IMR-90 (cell line): ENCODE measurements at regions not wholly inside any gene's neighbourhood (a gene's known extent, or its start where the extent isn't known, plus 50 kb on each side); places are given as distances from the start of the nearest gene placed in this dataset.

Source experiments
- ATAC-seq: fragments of 200-7000 bp; cut with Tn5 transposase; 2 replicates; pipeline ENCODE4 v1.9.1; 2020; ENCODE audit warnings: low read depth, mild to moderate bottlenecking, moderate library complexity
- BruUV-seq: library from RNA; stranded (reverse); fragments of 400-500 nt; replicated peaks from 2 replicates; lab custom pipeline; 2021; lab: Mats Ljungman, UMichigan
- CTCF ChIA-PET: fragments of 300-600 bp; formaldehyde crosslinking; extraction: SDS; loops from one replicate; lab custom pipeline; 2021; ENCODE audit warnings: antibody characterized with exemption; lab: Yijun Ruan, JAX
- POLR2A ChIA-PET: fragments of 300-600 bp; sonication (Branson Sonifier 250); formaldehyde crosslinking; loops from one replicate; lab custom pipeline; 2022; ENCODE audit warnings: antibody characterized with exemption; ENCODE audit not compliant: unreplicated experiment; lab: Charles Lee
- DNase-seq: peaks from one replicate; pipeline ENCODE4 v3.0.0; 2013
- H2AFZ ChIP-seq: replicated peaks from 2 replicates; pipeline ENCODE3; 2013; ENCODE audit warnings: low read length, mild to moderate bottlenecking; ENCODE audit not compliant: poor library complexity
- H2AK5ac ChIP-seq: 2 replicates; pipeline ENCODE4 v1.6.1; 2013; ENCODE audit warnings: low read depth, low read length, inconsistent platforms
- H2AK9ac ChIP-seq: replicated peaks from 2 replicates; pipeline ENCODE3; 2013; ENCODE audit warnings: mild to moderate bottlenecking, low read depth, low read length, moderate library complexity; ENCODE audit not compliant: poor library complexity
- H2BK120ac ChIP-seq: 2 replicates; pipeline ENCODE4 v1.6.1; 2013; ENCODE audit warnings: low read depth, low read length, inconsistent platforms
- H2BK15ac ChIP-seq: 3 replicates; pipeline ENCODE4 v1.6.1; 2013; ENCODE audit warnings: low read depth, low read length, inconsistent platforms
- H2BK20ac ChIP-seq: 2 replicates; pipeline ENCODE4 v1.6.1; 2013; ENCODE audit warnings: low read depth, mild to moderate bottlenecking, inconsistent platforms, low read length, moderate library complexity
- H2BK5ac ChIP-seq: 2 replicates; pipeline ENCODE4 v1.6.1; 2013; ENCODE audit warnings: mild to moderate bottlenecking, low read depth, low read length, inconsistent platforms; ENCODE audit not compliant: poor library complexity, severe bottlenecking
- H3K14ac ChIP-seq: replicated peaks from 2 replicates; pipeline ENCODE4 v1.6.1; 2013; ENCODE audit warnings: low read depth, low read length, inconsistent platforms
- H3K18ac ChIP-seq: 2 replicates; pipeline ENCODE4 v1.6.1; 2013; ENCODE audit warnings: low read depth, low read length, control low read depth
- H3K23ac ChIP-seq: 2 replicates; pipeline ENCODE4 v1.6.1; 2013; ENCODE audit warnings: low read depth, low read length, inconsistent platforms
- H3K27ac ChIP-seq: 2 replicates; pipeline ENCODE4 v1.5.1; 2013; ENCODE audit warnings: mild to moderate bottlenecking, control low read depth, low read length; ENCODE audit not compliant: insufficient read depth
- H3K27me3 ChIP-seq: 2 replicates; pipeline ENCODE4 v1.6.1; 2013; ENCODE audit warnings: low read length; ENCODE audit not compliant: control insufficient read depth, insufficient read depth
- H3K36me3 ChIP-seq: 2 replicates; pipeline ENCODE4 v1.6.1; 2013; ENCODE audit warnings: low read length, mixed read lengths; ENCODE audit not compliant: control insufficient read depth, insufficient read depth
- H3K4ac ChIP-seq: 2 replicates; pipeline ENCODE4 v1.6.1; 2013; ENCODE audit warnings: low read depth, low read length, inconsistent platforms
- H3K4me1 ChIP-seq: 2 replicates; pipeline ENCODE4 v1.6.1; 2013; ENCODE audit warnings: low read length, mixed read lengths; ENCODE audit not compliant: control insufficient read depth, insufficient read depth
- H3K4me2 ChIP-seq: 2 replicates; pipeline ENCODE4 v1.6.1; 2013; ENCODE audit warnings: low read depth, mild to moderate bottlenecking, control low read depth, low read length, moderate library complexity
- H3K4me3 ChIP-seq: 2 replicates; pipeline ENCODE4 v1.5.1; 2013; ENCODE audit warnings: low read depth, mild to moderate bottlenecking, control low read depth, low read length, moderate library complexity; ENCODE audit not compliant: insufficient read depth
- H3K56ac ChIP-seq: 2 replicates; pipeline ENCODE4 v1.6.1; 2013; ENCODE audit warnings: low read length, inconsistent platforms; ENCODE audit not compliant: insufficient read depth; ENCODE audit errors: extremely low read depth
- H3K79me1 ChIP-seq, 2 experiments: 2 replicates each; pipeline ENCODE4 v1.6.1; 2013; ENCODE audit warnings: low read length in 2 of 2, inconsistent platforms in 1 of 2, low read depth in 1 of 2
- H3K9ac ChIP-seq: 2 replicates; pipeline ENCODE4 v1.6.1; 2013; ENCODE audit warnings: low read depth, low read length, control low read depth
- H3K9me1 ChIP-seq: 2 replicates; pipeline ENCODE4 v1.6.1; 2013; ENCODE audit warnings: low read length, inconsistent platforms; ENCODE audit not compliant: insufficient read depth
- H3K9me3 ChIP-seq: 2 replicates; pipeline ENCODE4 v1.6.1; 2013; ENCODE audit warnings: low read length; ENCODE audit not compliant: control insufficient read depth, insufficient read depth
- H4K20me1 ChIP-seq: 2 replicates; pipeline ENCODE4 v1.6.1; 2013; ENCODE audit warnings: low read length, inconsistent platforms; ENCODE audit not compliant: insufficient read depth
- H4K5ac ChIP-seq: 2 replicates; pipeline ENCODE4 v1.6.1; 2013; ENCODE audit warnings: mild to moderate bottlenecking, low read depth, low read length, control low read depth
- H4K8ac ChIP-seq, 2 experiments: 2 replicates each; pipeline ENCODE4 v1.6.1; 2013; ENCODE audit warnings: low read depth in 2 of 2, low read length in 2 of 2, control low read depth in 1 of 2, inconsistent platforms in 1 of 2
- H4K91ac ChIP-seq: 2 replicates; pipeline ENCODE4 v1.6.1; 2013; ENCODE audit warnings: low read depth, low read length, inconsistent platforms; ENCODE audit not compliant: insufficient read depth
- BHLHE40 ChIP-seq: fragments of 150-350 bp; IDR thresholded peaks from 2 replicates; pipeline ENCODE4 v1.6.1; 2016; ENCODE audit warnings: mild to moderate bottlenecking, low read depth, low read length
- CEBPB ChIP-seq: IDR thresholded peaks from 2 replicates; pipeline ENCODE4 v1.6.1; 2012; ENCODE audit warnings: low read depth, low read length, improper control_type of control experiment
- CHD1 ChIP-seq: IDR thresholded peaks from 2 replicates; pipeline ENCODE4 v1.6.1; 2012; ENCODE audit warnings: low read depth, low read length, improper control_type of control experiment
- CTCF ChIP-seq: conservative IDR thresholded peaks from 2 replicates; pipeline ENCODE4 v1.5.1; 2012; ENCODE audit warnings: mild to moderate bottlenecking, low read depth, low read length, improper control_type of control experiment
- ELK1 ChIP-seq: fragments of 150-350 bp; IDR thresholded peaks from 2 replicates; pipeline ENCODE4 v1.6.1; 2016; ENCODE audit warnings: low read depth, mild to moderate bottlenecking, low read length, moderate library complexity, borderline replicate concordance
- FOS ChIP-seq: fragments of 150-350 bp; IDR thresholded peaks from 2 replicates; pipeline ENCODE4 v1.6.1; 2016; ENCODE audit warnings: low read depth, low read length
- MAFK ChIP-seq: IDR thresholded peaks from 2 replicates; pipeline ENCODE4 v1.6.1; 2012; ENCODE audit warnings: low read depth, low read length, improper control_type of control experiment
- MAZ ChIP-seq: IDR thresholded peaks from 2 replicates; pipeline ENCODE4 v1.6.1; 2012; ENCODE audit warnings: low read depth, mild to moderate bottlenecking, low read length, improper control_type of control experiment, moderate library complexity, borderline replicate concordance
- MXI1 ChIP-seq: IDR thresholded peaks from 2 replicates; pipeline ENCODE4 v1.6.1; 2012; ENCODE audit warnings: low read depth, mild to moderate bottlenecking, low read length, moderate library complexity, borderline replicate concordance
- NFE2L2 ChIP-seq: fragments of 150-350 bp; IDR thresholded peaks from 2 replicates; pipeline ENCODE4 v1.6.1; 2016; ENCODE audit warnings: low read depth, mild to moderate bottlenecking, low read length
- POLR2A ChIP-seq: IDR thresholded peaks from 2 replicates; pipeline ENCODE4 v1.6.1; 2012; ENCODE audit warnings: mild to moderate bottlenecking, low read depth, low read length
- RAD21 ChIP-seq: IDR thresholded peaks from 2 replicates; pipeline ENCODE4 v1.6.1; 2012; ENCODE audit warnings: low read length, improper control_type of control experiment
- RCOR1 ChIP-seq: IDR thresholded peaks from 2 replicates; pipeline ENCODE4 v1.6.1; 2012; ENCODE audit warnings: mild to moderate bottlenecking, low read length, improper control_type of control experiment; ENCODE audit not compliant: insufficient replicate concordance
- RFX5 ChIP-seq: IDR thresholded peaks from 2 replicates; pipeline ENCODE4 v1.8.0; 2012; ENCODE audit warnings: low read depth, mild to moderate bottlenecking, low read length, moderate library complexity
- SMC3 ChIP-seq: fragments of 150-350 bp; IDR thresholded peaks from 2 replicates; pipeline ENCODE4 v1.6.1; 2016; ENCODE audit warnings: low read depth, mild to moderate bottlenecking, antibody characterized with exemption, low read length, moderate library complexity
- USF2 ChIP-seq: fragments of 150-350 bp; IDR thresholded peaks from 2 replicates; pipeline ENCODE4 v1.6.1; 2017; ENCODE audit warnings: mild to moderate bottlenecking, antibody characterized with exemption, low read length, low read depth
- WGBS, 2 experiments: methylation state at CpG; one replicate each; pipeline versions ENCODE4 v1.1.5 to v1.1.7; 2013; ENCODE audit warnings: missing lambda C conversion rate in 2 of 2; ENCODE audit not compliant: insufficient read length in 1 of 2; ENCODE audit errors: extremely low coverage in 2 of 2; 5-methylcytosine and 5-hydroxymethylcytosine counted together
- dilution Hi-C: fragments of 300-500 bp; cut with HindIII; formaldehyde crosslinking; loops from one replicate; pipeline ENCODE4 v1.14.3; 2018; ENCODE audit warnings: low sequenced_read_pairs; ENCODE audit not compliant: unreplicated experiment
- in situ Hi-C: fragments of 300-500 bp; cut with MboI; formaldehyde crosslinking; loops from 3 replicates; pipeline ENCODE4 v1.14.3; 2019; ENCODE audit warnings: low sequenced_read_pairs, inconsistent platforms, mixed read lengths
- intact Hi-C: fragments of 100-400 bp; cut with micrococcal nuclease; formaldehyde crosslinking; loops from 2 replicates; pipeline ENCODE4 v1.10.0; 2022

GRCh38 chr1:55885619-55886018 lies 670.5 kb upstream of the USP24 start:
- H3K27ac ChIP-seq, result no peak overlapping the region
- 0 out of 4 replicates have a peak overlapping the region, but pooled peaks of 1 of the 2 experiments have one; percentile 10 for H4K8ac ChIP-seq
- peaks cover 2% of the 10 kb centered on the region; the same call in 1 of the 2 replicates for H3K9me1 ChIP-seq
- peaks cover 2% of the 10 kb centered on the region for H3K4me1 ChIP-seq
- WGBS, 2 experiments, result no CpG with 5 or more reads among the region's 2 CpGs
- ATAC-seq, result no peak
- H3K9me3 ChIP-seq, result no peaks in the 10 kb centered on the region
- 0 out of 2 replicates have a peak overlapping the region, but pooled peaks have one; percentile 37 for H3K14ac ChIP-seq
- H3K23ac ChIP-seq, result no peak overlapping the region
- H3K4ac ChIP-seq, result no peak overlapping the region
- no peak overlapping the region for H4K5ac ChIP-seq
- H4K20me1 ChIP-seq, result no peaks in the 10 kb centered on the region
- peak overlapping the region; percentile 24 for H3K18ac ChIP-seq
- no peak overlapping the region for H3K56ac ChIP-seq
- H3K27me3 ChIP-seq, result no peaks in the 10 kb centered on the region
- H2BK120ac ChIP-seq, result 0 out of 2 replicates have a peak overlapping the region, but pooled peaks have one; percentile 0
- no peaks in the 10 kb centered on the region for H3K36me3 ChIP-seq
- intact Hi-C loops (no loop called here), in situ Hi-C loops (no loop called here), dilution Hi-C loops (no loop called here)
- H3K4me2 ChIP-seq, result no peak overlapping the region
- no peak overlapping the region for H2BK20ac ChIP-seq
- H2AK5ac ChIP-seq, result no peak overlapping the region
- ChIA-PET CTCF (no interaction called here), POLR2A (no interaction called here)
- TF ChIP-seq POLR2A (no peak), MAFK (no peak), BHLHE40 (no peak), RCOR1 (no peak), CTCF (no peak), MXI1 (no peak), CEBPB (no peak), RFX5 (no peak), SMC3 (no peak), USF2 (no peak), RAD21 (no peak), CHD1 (no peak), ELK1 (no peak), MAZ (no peak), NFE2L2 (no peak), FOS (no peak)
- H2BK15ac ChIP-seq, result no peak overlapping the region
- no peak overlapping the region for H3K4me3 ChIP-seq
- H2BK5ac ChIP-seq, result no peak overlapping the region
- H2AK9ac ChIP-seq, result no peak overlapping the region
- peak overlapping the region; percentile 3; the same call in 1 of the 2 replicates for H4K91ac ChIP-seq
- BruUV-seq, result no TSS peak
- H3K9ac ChIP-seq, result no peak overlapping the region
- H3K79me1 ChIP-seq, result no peaks in the 10 kb centered on the region
- DNase-seq, result no peak
- no peak overlapping the region for H2AFZ ChIP-seq
